GM12878 (cell line): ENCODE measurements at regions not wholly inside any gene's neighbourhood (a gene's known extent, or its start where the extent isn't known, plus 50 kb on each side); places are given as distances from the start of the nearest gene placed in this dataset.

Experiments
- ATAC-seq: fragments of 200-7000 bp; cut with Tn5 transposase; 3 replicates; pipeline ENCODE4 v1.9.1; 2020; ENCODE audit warnings: mild to moderate bottlenecking, moderate library complexity
- BruUV-seq: library from RNA; stranded (reverse); fragments of 400-500 nt; replicated peaks from 2 replicates; lab custom pipeline; 2021; lab: Mats Ljungman, UMichigan
- CTCF ChIA-PET: fragments of 300-600 bp; sonication (Branson Sonifier 250); formaldehyde crosslinking; extraction: SDS; loops from one replicate; lab custom pipeline; 2021; ENCODE audit warnings: inconsistent platforms; lab: Yijun Ruan, JAX
- POLR2A ChIA-PET: fragments of 350-600 bp; formaldehyde crosslinking; extraction: SDS; loops from one replicate; lab custom pipeline; 2021; ENCODE audit warnings: inconsistent platforms; lab: Charles Lee
- RAD21 ChIA-PET: fragments of 300-600 bp; sonication (Branson Sonifier 250); formaldehyde crosslinking; loops from one replicate; lab custom pipeline; 2023; ENCODE audit warnings: antibody characterized with exemption; ENCODE audit not compliant: unreplicated experiment; lab: Charles Lee
- SMC1A ChIA-PET: fragments of 300-600 bp; sonication (Branson Sonifier 250); formaldehyde crosslinking; loops from one replicate; lab custom pipeline; 2023; ENCODE audit not compliant: unreplicated experiment, uncharacterized antibody; lab: Charles Lee
- DNase-seq: peaks from one replicate; pipeline ENCODE4 v3.0.0-alpha.2; 2011; ENCODE audit warnings: low read depth, low spot score
- FAIRE-seq: peaks from 3 replicates; lab custom pipeline; 2011; peaks lifted over from hg19 to GRCh38; lab: Jason Lieb, UNC
- H2AFZ ChIP-seq: 2 replicates; pipeline ENCODE4 v1.6.0; 2011; ENCODE audit warnings: low read depth, low read length, control low read depth; ENCODE audit not compliant: control insufficient read depth
- H3K27ac ChIP-seq: 2 replicates; pipeline ENCODE4 v1.5.1; 2011; ENCODE audit warnings: control low read depth; ENCODE audit not compliant: control insufficient read depth, insufficient read depth
- H3K27me3 ChIP-seq, 2 experiments: replicated peaks in 1 of 2; 2 replicates each; pipeline versions ENCODE4 v1.6.0 to v1.6.1; 2011; ENCODE audit warnings: low read length in 1 of 2; ENCODE audit not compliant: control insufficient read depth in 2 of 2, insufficient read depth in 2 of 2
- H3K36me3 ChIP-seq, 2 experiments: 2 replicates each; pipeline ENCODE4 v1.5.1; 2011; ENCODE audit warnings: low read length in 1 of 2; ENCODE audit not compliant: control insufficient read depth in 2 of 2, insufficient read depth in 2 of 2
- H3K4me1 ChIP-seq: 2 replicates; pipeline ENCODE4 v1.6.1; 2011; ENCODE audit warnings: mild to moderate bottlenecking, low read length, moderate library complexity, mixed read lengths; ENCODE audit not compliant: control insufficient read depth, insufficient read depth
- H3K4me2 ChIP-seq: 2 replicates; pipeline ENCODE4 v1.6.0; 2011; ENCODE audit warnings: control low read depth; ENCODE audit not compliant: control insufficient read depth, insufficient read depth
- H3K4me3 ChIP-seq: fragments of 200-600 bp; sonication (generic); 2 replicates; pipeline ENCODE4 v1.5.1; 2016
- H3K79me2 ChIP-seq: 2 replicates; pipeline ENCODE4 v1.6.0; 2011; ENCODE audit warnings: low read length; ENCODE audit not compliant: control insufficient read depth, insufficient read depth
- H3K9ac ChIP-seq: 2 replicates; pipeline ENCODE4 v1.8.0; 2011; ENCODE audit warnings: low read length, control low read depth, mixed read lengths; ENCODE audit not compliant: control insufficient read depth, insufficient read depth
- H3K9me3 ChIP-seq: replicated peaks from 3 replicates; pipeline ENCODE4 v1.5.1; 2011; ENCODE audit warnings: mild to moderate bottlenecking, low read length; ENCODE audit not compliant: control insufficient read depth, insufficient read depth
- H4K20me1 ChIP-seq: 2 replicates; pipeline ENCODE4 v1.6.0; 2011; ENCODE audit not compliant: control insufficient read depth, insufficient read depth
- IKZF1 ChIP-seq: fragments of 450-650 bp; conservative IDR thresholded peaks from 2 replicates; pipeline ENCODE4 v1.6.1; 2017; ENCODE audit warnings: antibody characterized with exemption, mild to moderate bottlenecking
- LARP7 ChIP-seq: fragments of 450-650 bp; IDR thresholded peaks from 2 replicates; pipeline ENCODE4 v1.6.1; 2017; ENCODE audit warnings: mild to moderate bottlenecking
- MEF2A ChIP-seq: IDR thresholded peaks from 2 replicates; pipeline ENCODE4 v1.6.1; 2011; ENCODE audit warnings: low read depth, mild to moderate bottlenecking, low read length, moderate library complexity; ENCODE audit not compliant: insufficient read depth
- MXI1 ChIP-seq: fragments of 150-350 bp; IDR thresholded peaks from 2 replicates; pipeline ENCODE4 v1.6.1; 2011; ENCODE audit warnings: low read depth, mild to moderate bottlenecking, inconsistent platforms, low read length, improper control_type of control experiment
- NKRF ChIP-seq: fragments of 450-650 bp; conservative IDR thresholded peaks from 2 replicates; pipeline ENCODE4 v1.6.1; 2017; ENCODE audit warnings: mild to moderate bottlenecking, moderate library complexity
- PKNOX1 ChIP-seq: fragments of 450-650 bp; IDR thresholded peaks from 2 replicates; pipeline ENCODE4 v1.6.1; 2016; ENCODE audit warnings: mild to moderate bottlenecking
- RAD21 ChIP-seq: IDR thresholded peaks from 2 replicates; pipeline ENCODE4 v1.6.1; 2011; ENCODE audit warnings: mild to moderate bottlenecking, low read depth, low read length, moderate library complexity; ENCODE audit not compliant: insufficient read depth
- RAD51 ChIP-seq: fragments of 450-650 bp; IDR thresholded peaks from 2 replicates; pipeline ENCODE4 v1.6.1; 2016; ENCODE audit warnings: moderate library complexity, mild to moderate bottlenecking, inconsistent platforms
- RCOR1 ChIP-seq: conservative IDR thresholded peaks from 2 replicates; pipeline ENCODE4 v1.6.1; 2012; ENCODE audit warnings: low read depth, low read length, improper control_type of control experiment
- RELB ChIP-seq: fragments of 450-650 bp; IDR thresholded peaks from 2 replicates; pipeline ENCODE4 v1.6.1; 2017; ENCODE audit warnings: low read depth, mild to moderate bottlenecking, moderate library complexity
- SUZ12 ChIP-seq: fragments of 200-600 bp; sonication (generic); IDR thresholded peaks from one replicate; pipeline ENCODE4 v1.6.1; 2018; ENCODE audit warnings: antibody characterized with exemption, mild to moderate bottlenecking; ENCODE audit not compliant: unreplicated experiment
- TCF3 ChIP-seq: IDR thresholded peaks from 2 replicates; pipeline ENCODE4 v1.6.1; 2012; ENCODE audit warnings: low read depth, mild to moderate bottlenecking, low read length, borderline replicate concordance; ENCODE audit not compliant: insufficient read depth
- TCF7 ChIP-seq: IDR thresholded peaks from 2 replicates; pipeline ENCODE4 v1.6.1; 2014; ENCODE audit warnings: antibody characterized with exemption, borderline replicate concordance
- WRNIP1 ChIP-seq: IDR thresholded peaks from 2 replicates; pipeline ENCODE4 v1.6.1; 2011; ENCODE audit warnings: low read depth, low read length, improper control_type of control experiment, borderline replicate concordance
- ZNF384 ChIP-seq: IDR thresholded peaks from 2 replicates; pipeline ENCODE4 v1.6.1; 2012; ENCODE audit warnings: low read depth, mild to moderate bottlenecking, low read length, improper control_type of control experiment, borderline replicate concordance
- WGBS: methylation state at CpG from one replicate; pipeline ENCODE4 v1.1.6; 2016; ENCODE audit warnings: low lambda C conversion rate; ENCODE audit not compliant: insufficient replicate concordance, insufficient coverage; ENCODE audit errors: missing lambda C conversion rate; 5-methylcytosine and 5-hydroxymethylcytosine counted together
- in situ Hi-C: fragments of 300-500 bp; cut with MboI; formaldehyde crosslinking; loops from 9 replicates; pipeline ENCODE4 v1.14.3; 2018; ENCODE audit warnings: mixed read lengths
- intact Hi-C: fragments of 100-400 bp; cut with micrococcal nuclease; formaldehyde crosslinking; loops from one replicate; pipeline ENCODE4 v1.14.2; 2022; ENCODE audit not compliant: unreplicated experiment

GRCh38 chr1:213414911-213415310 lies 363.9 kb downstream of the RPS6KC1 start:
- RAD21 ChIA-PET, result no interaction called here
- Histone ChIP-seq H3K36me3 (no peaks in the 10 kb centered on the region), H3K27me3 (peaks cover 1 to 2% of the 10 kb centered on the region in 2 experiments; a peak in 2 of 4 replicates), H3K79me2 (no peaks in the 10 kb centered on the region), H3K9me3 (no peaks in the 10 kb centered on the region), H3K4me3 (no peak overlapping the region), H3K4me1 (no peaks in the 10 kb centered on the region), H4K20me1 (no peaks in the 10 kb centered on the region; the same call in 1 of the 2 replicates), H2AFZ (no peak overlapping the region), H3K9ac (no peak overlapping the region), H3K4me2 (no peak overlapping the region), H3K27ac (no peak overlapping the region)
- no TSS peak for BruUV-seq
- DNase-seq, result no peak
- SMC1A ChIA-PET, result no interaction called here
- intact Hi-C loops, result no loop called here
- POLR2A ChIA-PET, result no interaction called here
- WGBS, result 0% methylated on average over 2 of the region's 2 CpGs
- in situ Hi-C loops, result no loop called here
- FAIRE-seq, result no peak
- TF ChIP-seq TCF7 (no peak), MXI1 (no peak), ZNF384 (no peak), NKRF (no peak), WRNIP1 (no peak), LARP7 (no peak), TCF3 (no peak), IKZF1 (no peak), PKNOX1 (no peak), RELB (no peak), RCOR1 (no peak), SUZ12 (no peak), RAD21 (no peak), MEF2A (no peak), RAD51 (no peak)
- CTCF ChIA-PET, result no interaction called here
- no peak for ATAC-seq
